Uterus (tissue), 2 donors: ENCODE measurements at regions not wholly inside any gene's neighbourhood (a gene's known extent, or its start where the extent isn't known, plus 50 kb on each side); places are given as distances from the start of the nearest gene placed in this dataset.

ENCODE experiments used
- POLR2A ChIP-seq, 2 donors: fragments of 450-650 bp; IDR thresholded peaks; one replicate each; pipeline ENCODE4 v1.6.1; 2016; ENCODE audit warnings: antibody characterized with exemption in 2 of 2, mild to moderate bottlenecking in 1 of 2, moderate library complexity in 1 of 2
- TF ChIP-seq, protein P1 (sequence below), 4 experiments: fragments of 200-600 bp in 2 of 4; fragments of 450-650 bp in 2 of 4; sonication (generic) in 2 of 4; IDR thresholded peaks; one replicate each; pipeline ENCODE4 v1.5.1; 2016 to 2019; ENCODE audit warnings: antibody characterized with exemption in 4 of 4, mild to moderate bottlenecking in 2 of 4, moderate library complexity in 1 of 4

DNA sequence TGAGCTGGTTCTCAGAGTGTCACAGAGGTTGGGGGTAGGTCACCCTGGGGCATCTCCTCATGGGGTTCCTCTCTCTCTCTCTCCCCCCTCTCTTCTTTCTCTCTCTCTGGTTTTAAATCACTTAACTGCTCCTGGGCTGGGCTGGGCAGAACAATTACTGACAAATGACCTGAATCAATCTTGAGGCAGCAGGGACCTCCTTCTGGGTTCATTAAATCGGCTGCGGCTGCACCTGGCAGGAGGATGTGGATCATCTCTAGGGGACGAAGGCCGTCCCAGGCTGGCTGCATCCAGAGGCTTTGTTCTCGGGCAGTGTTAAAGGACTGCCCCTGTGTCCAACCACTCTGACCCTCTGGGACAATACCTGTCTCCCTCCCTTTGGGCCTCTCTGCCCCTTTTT is 143.1 kb downstream of the TLE3 start:
- TF ChIP-seq, protein P1, sequence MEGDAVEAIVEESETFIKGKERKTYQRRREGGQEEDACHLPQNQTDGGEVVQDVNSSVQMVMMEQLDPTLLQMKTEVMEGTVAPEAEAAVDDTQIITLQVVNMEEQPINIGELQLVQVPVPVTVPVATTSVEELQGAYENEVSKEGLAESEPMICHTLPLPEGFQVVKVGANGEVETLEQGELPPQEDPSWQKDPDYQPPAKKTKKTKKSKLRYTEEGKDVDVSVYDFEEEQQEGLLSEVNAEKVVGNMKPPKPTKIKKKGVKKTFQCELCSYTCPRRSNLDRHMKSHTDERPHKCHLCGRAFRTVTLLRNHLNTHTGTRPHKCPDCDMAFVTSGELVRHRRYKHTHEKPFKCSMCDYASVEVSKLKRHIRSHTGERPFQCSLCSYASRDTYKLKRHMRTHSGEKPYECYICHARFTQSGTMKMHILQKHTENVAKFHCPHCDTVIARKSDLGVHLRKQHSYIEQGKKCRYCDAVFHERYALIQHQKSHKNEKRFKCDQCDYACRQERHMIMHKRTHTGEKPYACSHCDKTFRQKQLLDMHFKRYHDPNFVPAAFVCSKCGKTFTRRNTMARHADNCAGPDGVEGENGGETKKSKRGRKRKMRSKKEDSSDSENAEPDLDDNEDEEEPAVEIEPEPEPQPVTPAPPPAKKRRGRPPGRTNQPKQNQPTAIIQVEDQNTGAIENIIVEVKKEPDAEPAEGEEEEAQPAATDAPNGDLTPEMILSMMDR (IDR thresholded peaks at IDR 0.05) = no peak
- TF ChIP-seq POLR2A (IDR thresholded peaks at IDR 0.05) = no peak
